Tibial nerve (tissue), 4 donors: ENCODE measurements at regions not wholly inside any gene's neighbourhood (a gene's known extent, or its start where the extent isn't known, plus 50 kb on each side); places are given as distances from the start of the nearest gene placed in this dataset.
"Not testable (repeated sequence)": the region's sequence is repeated elsewhere in the genome, so short reads cannot be mapped to it uniquely, and the experiment has no call there.

ENCODE experiments used
- DNase-seq, 2 donors: peaks; one replicate each; pipeline ENCODE4 v3.0.0-alpha.2; 2019; ENCODE audit warnings: low spot score in 2 of 2
- H3K27ac ChIP-seq, 4 donors: fragments of 200-600 bp; sonication (generic) in 3 of 4; one replicate each; pipeline ENCODE4 v1.5.1; 2017 to 2019; ENCODE audit warnings: mild to moderate bottlenecking in 1 of 4
- H3K27me3 ChIP-seq, 2 donors: fragments of 200-600 bp; sonication (generic) in 1 of 2; one replicate each; pipeline versions ENCODE4 v1.5.1 to v1.6.0; 2017 to 2019
- H3K36me3 ChIP-seq, 3 donors: fragments of 200-600 bp; sonication (generic); one replicate each; pipeline ENCODE4 v1.5.1; 2018 to 2019
- H3K4me1 ChIP-seq, 4 donors: fragments of 200-600 bp; sonication (generic) in 3 of 4; one replicate each; pipeline ENCODE4 v1.5.1; 2017 to 2019
- H3K4me3 ChIP-seq, 4 donors: fragments of 200-600 bp; sonication (generic) in 3 of 4; one replicate each; pipeline ENCODE4 v1.5.1; 2017 to 2019; ENCODE audit warnings: mild to moderate bottlenecking in 1 of 4, moderate library complexity in 1 of 4
- H3K9me3 ChIP-seq, 4 donors: fragments of 200-600 bp; sonication (generic) in 3 of 4; one replicate each; pipeline ENCODE4 v1.5.1; 2017 to 2019
- CTCF ChIP-seq, 5 experiments: fragments of 200-600 bp in 3 of 5; fragments of 450-650 bp in 2 of 5; sonication (generic) in 3 of 5; IDR thresholded peaks; one replicate each; pipeline ENCODE4 v1.5.1; 2016 to 2019; ENCODE audit warnings: antibody characterized with exemption in 5 of 5, mild to moderate bottlenecking in 3 of 5, moderate library complexity in 2 of 5
- EP300 ChIP-seq, 2 donors: sonication (generic); formaldehyde crosslinking; IDR thresholded peaks; one replicate each; pipeline ENCODE4 v1.6.1; 2017; ENCODE audit warnings: antibody characterized with exemption in 2 of 2, mild to moderate bottlenecking in 1 of 2
- POLR2A ChIP-seq, 2 donors: fragments of 450-650 bp; IDR thresholded peaks; one replicate each; pipeline ENCODE4 v1.6.1; 2017; ENCODE audit warnings: antibody characterized with exemption in 2 of 2, mild to moderate bottlenecking in 2 of 2, moderate library complexity in 2 of 2
- WGBS, 2 donors: methylation state at CpG; one replicate each; pipeline ENCODE4 v1.1.5; 2018; 5-methylcytosine and 5-hydroxymethylcytosine counted together

- Histone ChIP-seq H3K4me3 (no peak overlapping the region), H3K9me3 (peaks cover 0 to 2% (median 0%) of the 10 kb centered on the region in 4 donors), H3K4me1 (no peaks in the 10 kb centered on the region), H3K27ac (no peak overlapping the region), H3K27me3 (no peaks in the 10 kb centered on the region), H3K36me3 (no peaks in the 10 kb centered on the region)
- WGBS, 2 donors: 85 to 87% methylated on average over 6 of the region's 6 CpGs
- no peak for DNase-seq
- TF ChIP-seq CTCF (IDR thresholded peaks at IDR 0.05): no peak
- TF ChIP-seq EP300 (IDR thresholded peaks at IDR 0.05): no peak
- TF ChIP-seq POLR2A (IDR thresholded peaks at IDR 0.05): no peak
Observed at GRCh38 chr12:22803725-22804124, 178.8 kb downstream of the ETNK1 start.

GRCh38 chr12:22808860-22809259 is 183.9 kb downstream of the ETNK1 start:
- Histone ChIP-seq H3K36me3 (no peaks in the 10 kb centered on the region), H3K27me3 (no peaks in the 10 kb centered on the region), H3K4me3 (no peak overlapping the region), H3K27ac (no peak overlapping the region), H3K9me3 (peaks cover 0 to 2% (median 0%) of the 10 kb centered on the region in 4 donors), H3K4me1 (no peaks in the 10 kb centered on the region)
- TF ChIP-seq POLR2A (IDR thresholded peaks at IDR 0.05) (no peak), CTCF (IDR thresholded peaks at IDR 0.05) (no peak), EP300 (IDR thresholded peaks at IDR 0.05) (no peak)
- 91 to 97% methylated on average over 2 of the region's 2 CpGs for WGBS, 2 donors
- DNase-seq: no peak

GRCh38 chr12:22810036-22810435 is 185.1 kb downstream of the ETNK1 start:
- H3K27ac ChIP-seq: no peak overlapping the region
- H3K36me3 ChIP-seq: no peaks in the 10 kb centered on the region
- no peaks in the 10 kb centered on the region for H3K9me3 ChIP-seq
- H3K27me3 ChIP-seq: no peaks in the 10 kb centered on the region
- DNase-seq: no peak
- no peak for TF ChIP-seq CTCF (IDR thresholded peaks at IDR 0.05)
- no peak for TF ChIP-seq POLR2A (IDR thresholded peaks at IDR 0.05)
- TF ChIP-seq EP300 (IDR thresholded peaks at IDR 0.05): no peak
- 57 to 65% methylated on average over 2 of the region's 2 CpGs for WGBS, 2 donors
- no peaks in the 10 kb centered on the region for H3K4me1 ChIP-seq
- no peak overlapping the region for H3K4me3 ChIP-seq

GRCh38 chr12:22812531-22812930 is 187.6 kb downstream of the ETNK1 start:
- Histone ChIP-seq H3K4me1 (no peaks in the 10 kb centered on the region), H3K4me3 (no peak overlapping the region), H3K9me3 (no peaks in the 10 kb centered on the region), H3K27me3 (no peaks in the 10 kb centered on the region), H3K36me3 (no peaks in the 10 kb centered on the region), H3K27ac (no peak overlapping the region)
- no peak for DNase-seq
- WGBS, 2 donors: 93 to 96% methylated on average over 5 of the region's 5 CpGs
- TF ChIP-seq POLR2A (IDR thresholded peaks at IDR 0.05): no peak
- TF ChIP-seq CTCF (IDR thresholded peaks at IDR 0.05): no peak
- no peak for TF ChIP-seq EP300 (IDR thresholded peaks at IDR 0.05)

- no peaks in the 10 kb centered on the region for H3K4me1 ChIP-seq
- H3K36me3 ChIP-seq: no peaks in the 10 kb centered on the region
- no peak for DNase-seq
Observed at GRCh38 chr12:22821985-22822384, 197.0 kb downstream of the ETNK1 start.

GRCh38 chr12:22826026-22826425 is 201.1 kb downstream of the ETNK1 start:
- WGBS, 2 donors: 89 to 96% methylated on average over 3 of the region's 3 CpGs
- Histone ChIP-seq H3K27me3 (no peaks in the 10 kb centered on the region), H3K9me3 (peaks cover 0 to 7% (median 0%) of the 10 kb centered on the region in 4 donors), H3K36me3 (no peaks in the 10 kb centered on the region), H3K27ac (no peak overlapping the region), H3K4me1 (no peaks in the 10 kb centered on the region), H3K4me3 (no peak overlapping the region)
- DNase-seq: no peak
- no peak for TF ChIP-seq CTCF (IDR thresholded peaks at IDR 0.05)

More at GRCh38 chr12:22821985-22822384, 197.0 kb downstream of the ETNK1 start:
- WGBS, 2 donors: 52 to 63% methylated on average over 4 of the region's 4 CpGs
- no peaks in the 10 kb centered on the region for H3K27me3 ChIP-seq
- TF ChIP-seq POLR2A (IDR thresholded peaks at IDR 0.05): no peak
- H3K27ac ChIP-seq: no peak overlapping the region
- no peak overlapping the region for H3K4me3 ChIP-seq
- peaks cover 0 to 7% (median 0%) of the 10 kb centered on the region in 4 donors for H3K9me3 ChIP-seq

- not testable (repeated sequence) for H3K4me1 ChIP-seq, H3K9me3 ChIP-seq, H3K4me3 ChIP-seq, DNase-seq, H3K27ac ChIP-seq, H3K36me3 ChIP-seq, H3K27me3 ChIP-seq
- WGBS, 2 donors: 69 to 74% methylated on average over 9 of the region's 9 CpGs
Observed at GRCh38 chr12:22826446-22826981, 201.5 kb downstream of the ETNK1 start.
